Spleen (tissue), 7 donors: ENCODE measurements at regions not wholly inside any gene's neighbourhood (a gene's known extent, or its start where the extent isn't known, plus 50 kb on each side); places are given as distances from the start of the nearest gene placed in this dataset.

Experiments
- POLR2A ChIP-seq, 3 donors: fragments of 450-650 bp; IDR thresholded peaks; one replicate each; pipeline ENCODE4 v1.5.1; 2017; ENCODE audit warnings: antibody characterized with exemption in 3 of 3, mild to moderate bottlenecking in 1 of 3
- TF ChIP-seq, protein P1 (sequence below), 11 experiments: fragments of 200-600 bp in 7 of 11; fragments of 450-650 bp in 4 of 11; sonication (generic) in 4 of 11; IDR thresholded peaks in 8 of 11; conservative IDR thresholded peaks in 3 of 11; 1 replicate in 7 of 11; 2 replicates in 4 of 11; pipeline versions ENCODE4 v1.4.0 to v1.8.0; 2016 to 2021; ENCODE audit warnings: antibody characterized with exemption in 11 of 11, inconsistent platforms in 4 of 11, mild to moderate bottlenecking in 1 of 11
- donor health status: DM: no; HTN: no; CAD: no; lungs with moderate emphysema.
- donor health status: DM: no; HTN: no; CAD: no.
- donor health status: DM: no; HTN: no; CAD: no.

DNA sequence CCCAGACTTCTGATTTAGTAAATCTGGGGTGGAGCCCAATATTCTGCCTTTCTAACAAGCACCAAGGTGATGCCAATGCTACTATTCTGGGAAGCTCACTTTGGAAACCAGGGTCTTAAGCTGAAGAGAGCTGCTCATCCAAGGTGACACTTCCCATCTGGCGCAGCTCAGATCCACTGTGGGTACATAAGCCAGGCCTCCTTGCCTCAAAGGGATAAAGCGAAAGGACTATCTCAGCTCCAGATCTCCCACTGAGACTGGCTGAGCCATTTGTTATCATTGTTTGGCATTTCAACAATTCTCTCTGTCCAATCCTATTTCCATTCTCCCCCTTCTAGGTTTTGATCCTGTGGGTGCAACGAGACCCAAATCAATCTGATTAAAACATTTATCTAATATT lies 323.8 kb downstream of the GBE1 start:
- no peak for TF ChIP-seq POLR2A (IDR thresholded peaks at IDR 0.05)
- TF ChIP-seq, protein P1, sequence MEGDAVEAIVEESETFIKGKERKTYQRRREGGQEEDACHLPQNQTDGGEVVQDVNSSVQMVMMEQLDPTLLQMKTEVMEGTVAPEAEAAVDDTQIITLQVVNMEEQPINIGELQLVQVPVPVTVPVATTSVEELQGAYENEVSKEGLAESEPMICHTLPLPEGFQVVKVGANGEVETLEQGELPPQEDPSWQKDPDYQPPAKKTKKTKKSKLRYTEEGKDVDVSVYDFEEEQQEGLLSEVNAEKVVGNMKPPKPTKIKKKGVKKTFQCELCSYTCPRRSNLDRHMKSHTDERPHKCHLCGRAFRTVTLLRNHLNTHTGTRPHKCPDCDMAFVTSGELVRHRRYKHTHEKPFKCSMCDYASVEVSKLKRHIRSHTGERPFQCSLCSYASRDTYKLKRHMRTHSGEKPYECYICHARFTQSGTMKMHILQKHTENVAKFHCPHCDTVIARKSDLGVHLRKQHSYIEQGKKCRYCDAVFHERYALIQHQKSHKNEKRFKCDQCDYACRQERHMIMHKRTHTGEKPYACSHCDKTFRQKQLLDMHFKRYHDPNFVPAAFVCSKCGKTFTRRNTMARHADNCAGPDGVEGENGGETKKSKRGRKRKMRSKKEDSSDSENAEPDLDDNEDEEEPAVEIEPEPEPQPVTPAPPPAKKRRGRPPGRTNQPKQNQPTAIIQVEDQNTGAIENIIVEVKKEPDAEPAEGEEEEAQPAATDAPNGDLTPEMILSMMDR (IDR thresholded peaks at IDR 0.05 in 8 of 11, conservative IDR thresholded peaks at IDR 0.05 in 3 of 11), result no peak
